T-helper 2 cell (primary cell): ENCODE measurements at regions not wholly inside any gene's neighbourhood (a gene's known extent, or its start where the extent isn't known, plus 50 kb on each side); places are given as distances from the start of the nearest gene placed in this dataset.

Source experiments
- DNase-seq, 5 experiments: peaks; one replicate each; pipeline versions ENCODE4 v3.0.0 to v3.0.0-alpha.2; 2012 to 2022

DNA sequence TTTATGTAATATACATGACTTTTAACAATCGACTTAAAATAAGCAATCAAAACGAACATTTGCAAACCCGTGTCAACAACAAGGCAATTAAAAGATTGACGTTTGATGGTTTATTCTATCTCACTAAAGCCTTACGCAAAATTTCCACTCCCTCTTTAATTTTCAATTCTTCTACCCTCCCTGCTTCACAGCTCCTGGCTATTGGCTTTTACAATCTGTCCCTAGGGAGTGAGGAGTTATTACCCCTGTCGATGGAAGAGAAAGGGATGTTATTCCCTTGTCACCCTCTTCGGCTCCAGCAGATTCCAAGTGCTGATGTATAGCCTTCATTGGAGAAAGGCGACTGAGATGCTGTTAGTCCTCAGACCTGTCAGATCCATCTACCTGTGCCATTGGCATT lies 161.3 kb downstream of the ZNF281 start:
- no peak for DNase-seq

DNA sequence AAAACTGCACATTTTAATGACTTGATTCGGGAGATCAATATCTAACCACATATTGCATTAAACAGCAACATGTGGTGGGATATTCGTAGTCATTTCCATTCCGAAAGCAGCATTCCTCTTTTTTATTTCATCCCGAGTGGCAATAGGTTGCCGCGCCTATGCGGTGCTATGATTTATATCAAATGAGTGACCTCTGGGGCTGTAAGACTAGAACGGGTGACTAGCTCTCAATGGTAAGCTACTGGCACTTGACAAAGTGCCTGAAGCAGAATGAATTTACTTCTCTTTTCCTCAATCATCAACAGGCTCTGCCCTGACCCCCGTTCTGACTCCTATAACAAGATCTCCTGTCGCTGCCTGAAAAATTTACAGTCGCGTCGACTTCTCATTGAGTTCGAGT lies 162.3 kb downstream of the ZNF281 start:
- DNase-seq = no peak

DNA sequence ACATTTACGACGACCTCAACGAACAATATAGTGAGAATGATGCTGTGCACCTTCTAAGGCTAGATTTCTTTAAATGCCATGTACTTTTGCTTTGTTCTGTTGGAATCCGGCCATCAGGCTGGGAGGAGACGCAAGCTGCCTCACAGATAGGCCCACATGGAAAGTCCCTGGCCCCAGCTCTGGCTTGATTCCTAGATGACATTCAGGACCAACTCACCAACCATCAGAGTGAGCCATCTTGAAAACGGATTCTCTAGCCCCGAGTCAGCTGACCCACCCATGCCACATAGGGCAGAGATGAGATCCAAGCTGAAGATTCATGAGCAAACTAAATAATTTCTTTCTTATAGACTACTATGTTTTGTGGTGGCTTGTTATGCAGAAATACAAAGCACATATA lies 164.4 kb downstream of the ZNF281 start:
- no peak for DNase-seq

DNA sequence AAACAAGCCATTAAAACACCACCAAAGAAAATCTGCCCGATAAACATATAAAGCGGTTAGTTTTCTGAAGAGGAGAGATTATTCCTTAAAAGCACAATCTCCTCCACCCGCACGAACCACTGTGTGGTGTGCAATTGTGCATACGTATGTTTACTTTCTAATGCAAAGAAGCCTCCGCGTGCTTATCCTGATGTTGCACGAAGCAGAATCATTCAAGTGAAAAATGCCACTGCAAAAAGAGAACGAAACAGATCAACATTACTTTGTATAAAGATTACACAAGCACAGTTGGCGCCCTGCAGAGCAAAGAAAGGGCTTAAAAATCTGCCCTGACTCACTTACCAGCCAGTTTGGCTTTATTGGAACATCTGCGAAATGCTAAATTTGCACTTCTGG lies 166.8 kb downstream of the ZNF281 start:
- DNase-seq = no peak

DNA sequence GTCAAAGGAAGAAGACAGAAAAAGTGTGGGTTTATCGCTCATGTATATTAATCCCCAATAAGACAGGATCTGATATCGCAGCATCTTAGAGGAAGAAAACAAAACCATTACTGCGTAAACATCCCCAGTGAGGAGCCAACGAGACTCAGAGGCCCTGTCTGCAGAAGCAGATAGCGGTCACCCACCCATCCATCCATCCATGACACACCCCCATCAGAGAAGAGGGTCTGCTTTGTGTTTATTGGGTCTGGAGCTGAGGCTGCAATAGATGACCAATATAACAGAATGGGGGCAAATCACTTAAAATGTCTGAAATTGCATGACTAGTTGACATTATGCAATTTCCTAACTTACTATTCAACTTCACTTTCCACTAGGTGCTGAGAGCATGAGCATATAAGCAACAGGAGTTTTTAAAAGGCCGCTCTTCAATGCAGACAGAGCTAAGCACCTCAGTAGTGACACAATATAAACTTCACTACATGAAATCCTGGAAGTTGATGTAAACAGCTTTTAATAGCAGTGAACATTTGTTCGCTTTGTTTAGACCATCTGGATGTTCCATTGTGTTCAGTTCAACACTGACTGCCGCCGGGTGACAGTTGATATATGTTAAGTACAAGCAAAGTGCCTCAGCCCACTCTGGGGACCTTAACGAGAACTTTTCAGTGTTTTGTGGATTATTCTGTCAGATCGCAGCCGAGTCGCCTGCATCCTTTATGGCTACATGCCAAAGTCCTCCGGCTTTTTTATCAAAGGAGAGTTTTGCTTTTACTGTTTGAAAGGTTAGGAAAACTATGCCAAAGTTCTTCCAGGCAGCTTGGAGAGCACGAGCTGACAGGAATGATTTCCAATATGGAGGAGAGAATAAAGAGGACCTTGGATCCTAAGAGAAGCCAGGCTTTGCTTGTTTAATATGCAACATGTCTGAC lies 167.5 kb downstream of the ZNF281 start:
- DNase-seq = no peak

DNA sequence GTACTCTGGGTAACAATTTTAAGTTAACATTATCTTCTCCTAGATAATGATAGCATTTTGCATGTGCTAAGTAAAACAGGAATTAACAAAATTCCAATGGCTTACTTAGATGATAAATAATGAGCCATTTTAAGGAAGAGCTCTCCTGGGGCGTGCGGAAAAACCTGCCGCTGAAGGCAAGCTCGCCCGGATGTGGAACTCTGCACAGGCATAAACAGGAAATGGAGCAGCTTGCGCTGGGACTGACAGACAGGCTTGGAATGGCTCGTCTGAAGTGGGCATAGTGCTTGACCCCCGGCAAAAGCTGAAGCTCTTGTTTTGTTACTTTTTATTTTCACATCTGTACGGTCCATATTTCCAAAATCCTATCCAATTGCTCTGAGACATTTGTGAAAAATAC lies 169.2 kb downstream of the ZNF281 start:
- no peak for DNase-seq

DNA sequence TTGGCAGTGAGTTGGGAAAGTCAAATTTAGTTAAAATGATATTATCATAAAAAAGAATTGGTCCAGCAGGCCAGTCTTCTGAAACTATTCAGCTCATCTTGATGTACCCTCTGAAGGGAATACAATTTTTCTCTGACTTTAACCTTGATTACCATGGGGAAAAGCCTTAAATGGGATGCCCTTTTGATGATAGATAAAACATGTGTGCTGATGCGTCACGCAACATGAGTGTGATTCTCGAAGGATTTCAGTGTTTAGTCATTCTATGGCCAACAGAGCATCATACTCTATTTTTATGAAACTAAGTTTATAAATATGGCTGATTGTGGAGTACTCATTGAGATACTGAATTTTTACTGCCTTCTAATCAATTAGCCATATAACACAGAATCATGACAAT lies 171.5 kb downstream of the ZNF281 start:
- DNase-seq = no peak

DNA sequence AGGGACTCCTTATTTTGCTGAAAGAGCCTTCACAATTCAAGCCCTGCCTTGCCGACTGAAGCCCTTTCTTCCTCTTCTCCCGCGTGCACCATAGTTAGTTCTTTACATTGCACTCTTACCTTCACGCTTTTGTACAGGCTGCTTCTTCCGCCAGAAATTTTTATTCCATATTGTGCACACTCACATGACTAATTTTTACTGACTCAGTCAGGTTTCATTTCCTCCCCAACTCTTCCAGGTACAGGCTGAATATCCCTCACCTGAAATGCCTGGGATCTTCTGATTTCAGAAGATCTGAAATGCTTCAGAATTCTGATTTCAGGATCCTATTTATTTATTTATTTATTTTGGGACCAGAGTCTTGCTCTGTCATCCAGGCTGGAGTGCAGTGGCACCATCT lies 172.8 kb downstream of the ZNF281 start:
- no peak for DNase-seq

DNA sequence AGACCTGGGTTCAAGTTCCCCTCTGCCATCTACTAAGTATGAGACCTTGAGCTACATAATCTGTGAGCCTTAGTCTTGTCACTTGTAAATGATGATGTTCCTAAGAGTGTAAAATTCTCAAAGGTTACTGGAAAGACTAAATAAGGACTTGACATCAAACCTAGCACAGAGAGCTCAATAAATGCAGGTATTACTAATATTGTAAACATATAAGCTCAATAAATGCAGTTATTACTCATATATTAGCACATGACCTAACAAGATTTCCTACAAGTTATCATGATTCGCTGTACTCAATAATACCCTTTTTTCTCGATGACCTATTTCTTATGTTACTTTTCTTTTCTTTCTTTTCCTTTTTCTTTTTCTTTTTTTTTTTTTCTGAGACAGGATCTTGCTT lies 174.9 kb downstream of the ZNF281 start:
- no peak for DNase-seq

DNA sequence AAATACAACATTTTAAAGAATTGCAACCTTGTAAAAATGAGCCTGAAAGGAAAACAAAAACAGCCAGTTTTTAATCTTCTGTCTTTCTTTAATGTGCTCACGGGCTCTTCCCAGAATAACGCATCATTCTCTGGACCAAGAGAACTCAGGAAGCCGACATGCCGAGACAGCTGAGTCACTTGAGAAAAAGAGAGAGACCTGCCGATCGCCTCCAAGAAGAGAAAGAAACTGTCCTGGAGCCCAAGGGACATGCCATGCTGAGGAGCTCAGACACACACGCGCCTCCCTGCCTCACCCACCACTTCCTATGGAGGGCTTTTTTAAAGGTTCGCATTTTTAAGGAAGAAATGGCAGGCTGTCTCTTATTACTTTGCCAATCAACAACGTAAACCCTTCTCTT lies 176.4 kb downstream of the ZNF281 start:
- DNase-seq = no peak

DNA sequence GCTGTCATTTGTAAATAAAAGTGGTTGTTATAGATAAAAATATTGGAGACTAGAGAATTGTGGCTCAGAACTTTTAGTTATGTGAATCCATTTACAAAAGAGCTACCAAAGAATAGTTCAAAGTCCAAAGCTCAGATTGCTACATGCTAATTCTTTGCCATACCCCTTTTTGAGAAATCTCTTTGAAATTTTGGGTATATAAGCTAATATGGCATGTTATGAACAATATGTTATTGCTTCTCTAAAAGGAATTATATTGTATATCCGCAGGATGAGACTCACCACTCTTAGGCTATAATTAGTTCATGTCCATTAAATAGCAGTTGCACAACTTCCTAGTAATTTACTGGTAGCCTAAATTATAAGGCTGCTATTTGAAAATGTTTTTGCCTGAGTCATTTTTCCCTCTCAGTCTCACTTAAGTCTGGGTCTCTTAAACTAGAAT lies 178.0 kb downstream of the ZNF281 start:
- DNase-seq = no peak

DNA sequence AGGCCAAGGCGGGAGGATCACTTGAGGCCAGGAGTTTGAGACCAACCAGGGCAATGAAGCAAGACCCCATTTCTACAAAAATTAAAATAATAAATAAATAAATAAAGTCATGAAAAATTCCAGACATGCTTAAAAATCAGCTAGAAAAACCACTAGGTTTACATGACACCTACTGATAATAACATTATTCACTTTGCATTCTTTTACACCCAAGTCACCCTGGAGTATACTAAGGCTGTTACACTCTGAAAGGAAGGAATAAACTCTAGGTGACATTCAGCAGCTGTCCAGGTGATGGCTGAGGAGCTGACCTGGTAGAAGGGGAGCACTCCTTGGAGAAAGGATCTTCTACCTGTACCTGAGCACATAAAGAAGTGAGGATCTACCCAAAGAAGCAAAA lies 179.2 kb downstream of the ZNF281 start:
- DNase-seq = no peak

DNA sequence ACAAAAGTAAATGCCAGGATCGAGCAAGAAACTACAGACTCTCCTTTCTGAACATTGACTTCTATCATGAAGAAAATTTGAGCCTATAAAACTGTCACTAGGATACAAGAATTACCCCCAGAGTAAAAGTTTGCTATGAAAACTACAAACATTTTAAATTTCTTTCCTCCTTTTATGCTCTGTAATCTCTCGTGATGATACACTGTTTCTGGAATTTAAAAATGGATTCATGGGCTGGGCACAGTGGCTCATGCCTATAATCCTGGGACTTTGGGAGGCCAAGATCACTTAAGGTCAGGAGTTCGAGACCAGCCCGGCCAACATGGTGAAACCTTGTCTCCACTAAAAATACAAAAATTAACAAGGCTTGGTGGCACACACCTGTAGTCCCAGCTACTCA lies 181.3 kb downstream of the ZNF281 start:
- no peak for DNase-seq

DNA sequence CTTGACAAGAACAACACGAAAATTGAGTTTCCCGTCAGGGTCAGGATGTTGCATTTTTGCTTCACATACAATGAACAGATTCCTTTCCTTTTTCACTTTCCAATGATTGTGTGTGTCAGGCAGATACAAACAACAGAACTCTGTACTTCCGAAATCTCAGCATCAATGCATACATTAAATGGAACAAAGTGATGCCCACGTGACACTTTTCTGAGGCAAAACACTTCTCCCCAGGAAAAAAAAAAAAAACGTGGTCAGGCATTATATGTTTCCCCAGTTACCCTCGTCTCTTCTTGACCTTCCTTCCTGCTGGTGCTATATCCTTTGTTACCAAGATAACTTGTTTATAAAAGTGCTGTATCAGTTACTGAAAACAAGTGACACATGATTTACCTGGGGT lies 181.8 kb downstream of the ZNF281 start:
- DNase-seq = no peak
